B cell (primary cell): ENCODE measurements at regions not wholly inside any gene's neighbourhood (a gene's known extent, or its start where the extent isn't known, plus 50 kb on each side); places are given as distances from the start of the nearest gene placed in this dataset.

Experiments
- ATAC-seq: fragments of 200-7000 bp; cut with Tn5 transposase; one replicate; pipeline ENCODE4 v1.10.0; 2021; ENCODE audit warnings: low read depth, mild to moderate bottlenecking, moderate number of reproducible peaks, moderate library complexity
- CTCF ChIA-PET: fragments of 350-600 bp; sonication (Branson Sonifier 250); formaldehyde crosslinking; loops from one replicate; lab custom pipeline; 2021; ENCODE audit warnings: antibody characterized with exemption, inconsistent platforms; lab: Charles Lee
- POLR2A ChIA-PET: fragments of 350-600 bp; sonication (Branson Sonifier 250); formaldehyde crosslinking; loops from one replicate; lab custom pipeline; 2021; ENCODE audit warnings: antibody characterized with exemption; lab: Charles Lee
- DNase-seq: peaks from one replicate; pipeline ENCODE4 v3.0.0; 2013
- H2AFZ ChIP-seq: 2 replicates; pipeline ENCODE4 v1.6.1; 2012; ENCODE audit warnings: mild to moderate bottlenecking, low read depth, low read length; ENCODE audit not compliant: insufficient read depth, poor library complexity, severe bottlenecking
- H3K27ac ChIP-seq, 2 donors: 1 replicate in 1 of 2; 2 replicates in 1 of 2; pipeline ENCODE4 v1.5.1; 2012 to 2013; ENCODE audit warnings: low read length in 2 of 2, mild to moderate bottlenecking in 2 of 2, moderate library complexity in 1 of 2
- H3K27me3 ChIP-seq, 4 experiments: fragments of 200-600 bp in 1 of 4; sonication (generic) in 1 of 4; replicated peaks in 1 of 4; 1 replicate in 2 of 4; 2 replicates in 2 of 4; pipeline versions ENCODE4 v1.6.1 to v1.7.0; 2013 to 2016; ENCODE audit warnings: low read length in 3 of 4, mild to moderate bottlenecking in 2 of 4, mixed read lengths in 1 of 4, moderate library complexity in 1 of 4; ENCODE audit not compliant: insufficient read depth in 4 of 4, control insufficient read depth in 3 of 4; ENCODE audit errors: control extremely low read depth in 1 of 4
- H3K36me3 ChIP-seq, 2 experiments: replicated peaks in 1 of 2; 1 replicate in 1 of 2; 2 replicates in 1 of 2; pipeline versions ENCODE4 v1.6.1 to v1.7.1; 2013; ENCODE audit warnings: low read length in 1 of 2; ENCODE audit not compliant: insufficient read depth in 2 of 2, control insufficient read depth in 1 of 2; ENCODE audit errors: control extremely low read depth in 1 of 2, extremely low read depth in 1 of 2
- H3K4me1 ChIP-seq, 2 donors: fragments of 200-600 bp in 1 of 2; sonication (generic) in 1 of 2; 1 replicate in 1 of 2; 2 replicates in 1 of 2; pipeline versions ENCODE4 v1.5.1 to v1.6.1; 2013 to 2017; ENCODE audit warnings: low read length in 2 of 2; ENCODE audit not compliant: control insufficient read depth in 2 of 2, insufficient read depth in 2 of 2
- H3K4me2 ChIP-seq: replicated peaks from 2 replicates; pipeline ENCODE3; 2012; ENCODE audit warnings: mild to moderate bottlenecking, low read depth, low read length; ENCODE audit not compliant: poor library complexity, severe bottlenecking
- H3K4me3 ChIP-seq, 5 experiments: fragments of 200-600 bp in 1 of 5; sonication (generic) in 1 of 5; 1 replicate in 3 of 5; 2 replicates in 2 of 5; pipeline versions ENCODE4 v1.5.1 to v1.7.0; 2011 to 2016; ENCODE audit warnings: low read length in 4 of 5, mild to moderate bottlenecking in 4 of 5, low read depth in 2 of 5, control low read depth in 1 of 5, moderate library complexity in 1 of 5; ENCODE audit not compliant: insufficient read depth in 1 of 5; ENCODE audit errors: control extremely low read depth in 1 of 5, extremely low read depth in 1 of 5
- H3K79me2 ChIP-seq: fragments of 200-600 bp; sonication (generic); one replicate; pipeline ENCODE4 v1.6.0; 2016; ENCODE audit warnings: low read length; ENCODE audit not compliant: control insufficient read depth, insufficient read depth
- H3K9ac ChIP-seq: fragments of 200-600 bp; sonication (generic); 2 replicates; pipeline ENCODE4 v1.6.1; 2017; ENCODE audit warnings: mild to moderate bottlenecking, low read length, moderate library complexity
- H3K9me3 ChIP-seq, 3 donors: one replicate each; pipeline versions ENCODE4 v1.6.1 to v1.7.1; 2013; ENCODE audit warnings: low read length in 2 of 3; ENCODE audit not compliant: control insufficient read depth in 2 of 3, insufficient read depth in 1 of 3; ENCODE audit errors: control extremely low read depth in 1 of 3
- H4K20me1 ChIP-seq: 2 replicates; pipeline ENCODE4 v1.6.0; 2012; ENCODE audit warnings: mild to moderate bottlenecking, low read length; ENCODE audit not compliant: insufficient read depth, control insufficient read depth, poor library complexity, severe bottlenecking
- H3K27ac Mint-ChIP-seq: one replicate; pipeline ENCODE4 v1.8.0; 2021; ENCODE audit warnings: mixed read lengths
- H3K27me3 Mint-ChIP-seq: one replicate; pipeline ENCODE4 v1.8.0; 2021; ENCODE audit warnings: mixed read lengths
- H3K4me1 Mint-ChIP-seq: one replicate; pipeline ENCODE4 v1.8.0; 2021; ENCODE audit warnings: mixed read lengths
- H3K4me3 Mint-ChIP-seq: one replicate; pipeline ENCODE4 v1.8.0; 2021; ENCODE audit warnings: mixed read lengths
- H3K9me3 Mint-ChIP-seq: one replicate; pipeline ENCODE4 v1.8.0; 2022; ENCODE audit warnings: mixed read lengths; ENCODE audit not compliant: insufficient read depth
- CTCF ChIP-seq: fragments of 200-600 bp; IDR thresholded peaks from one replicate; pipeline ENCODE4 v1.8.0; 2022; ENCODE audit warnings: antibody characterized with exemption, mild to moderate bottlenecking
- EZH2 ChIP-seq: IDR thresholded peaks from 2 replicates; pipeline ENCODE4 v1.6.1; 2012; ENCODE audit warnings: borderline replicate concordance, low read depth, mild to moderate bottlenecking, moderate library complexity, low read length; ENCODE audit not compliant: insufficient read depth, poor library complexity, severe bottlenecking
- WGBS: methylation state at CpG from one replicate; pipeline ENCODE4 v1.1.5; 2013; ENCODE audit warnings: missing lambda C conversion rate; ENCODE audit not compliant: insufficient coverage; 5-methylcytosine and 5-hydroxymethylcytosine counted together
- intact Hi-C: fragments of 100-400 bp; cut with micrococcal nuclease; formaldehyde crosslinking; loops from one replicate; pipeline ENCODE4 v1.10.0; 2022

- Histone ChIP-seq H3K79me2 (no peaks in the 10 kb centered on the region), H3K4me2 (no peak overlapping the region), H3K4me1 (no peaks in the 10 kb centered on the region), H3K9me3 (peaks cover 0 to 7% (median 0%) of the 10 kb centered on the region in 3 donors), H2AFZ (no peak overlapping the region), H4K20me1 (no peaks in the 10 kb centered on the region), H3K9ac (no peak overlapping the region), H3K4me3 (no peak overlapping the region), H3K27me3 (peaks cover 0 to 2% (median 0%) of the 10 kb centered on the region in 4 experiments), H3K27ac (no peak overlapping the region), H3K36me3 (no peaks in the 10 kb centered on the region)
- intact Hi-C loops, result no loop called here
- ChIA-PET CTCF (no interaction called here), POLR2A (no interaction called here)
- 96% methylated on average over 6 of the region's 8 CpGs for WGBS
- Mint-ChIP-seq H3K9me3 (no peaks in the 10 kb centered on the region), H3K27me3 (peaks cover 5% of the 10 kb centered on the region), H3K4me1 (no peaks in the 10 kb centered on the region), H3K4me3 (no peak overlapping the region), H3K27ac (no peak overlapping the region)
- ATAC-seq, result no peak
- DNase-seq, result no peak
- TF ChIP-seq EZH2, result no peak
- TF ChIP-seq CTCF, result no peak
These were observed 119.9 kb upstream of the PIEZO2 start for GRCh38 chr18:11269257-11269656.

- H3K9ac ChIP-seq, result no peak overlapping the region
- Mint-ChIP-seq H3K27me3 (peaks cover 5% of the 10 kb centered on the region), H3K4me1 (no peaks in the 10 kb centered on the region), H3K27ac (no peak overlapping the region), H3K9me3 (no peaks in the 10 kb centered on the region), H3K4me3 (no peak overlapping the region)
- H3K9me3 ChIP-seq, result peaks cover 0 to 7% (median 2%) of the 10 kb centered on the region in 3 donors
- CTCF ChIA-PET, result no interaction called here
- POLR2A ChIA-PET, result no interaction called here
- ATAC-seq, result no peak
- peaks cover 0 to 2% (median 0%) of the 10 kb centered on the region in 4 experiments for H3K27me3 ChIP-seq
- H2AFZ ChIP-seq, result no peak overlapping the region
- no peak overlapping the region for H3K27ac ChIP-seq
- DNase-seq, result no peak
- H4K20me1 ChIP-seq, result no peaks in the 10 kb centered on the region
- no peak for TF ChIP-seq CTCF
- TF ChIP-seq EZH2, result no peak
- H3K4me3 ChIP-seq, result no peak overlapping the region
- no peaks in the 10 kb centered on the region for H3K36me3 ChIP-seq
- H3K4me1 ChIP-seq, result no peaks in the 10 kb centered on the region
- no peaks in the 10 kb centered on the region for H3K79me2 ChIP-seq
- intact Hi-C loops, result no loop called here
- 95% methylated on average over 7 of the region's 9 CpGs for WGBS
- no peak overlapping the region for H3K4me2 ChIP-seq
These were observed 119.4 kb upstream of the PIEZO2 start for GRCh38 chr18:11268741-11269233.
